Inflammatory macrophage treated with lipopolysaccharide for 1 hour (primary cell): ENCODE measurements at regions not wholly inside any gene's neighbourhood (a gene's known extent, or its start where the extent isn't known, plus 50 kb on each side); places are given as distances from the start of the nearest gene placed in this dataset.
"Not testable (repeated sequence)": the region's sequence is repeated elsewhere in the genome, so short reads cannot be mapped to it uniquely, and the experiment has no call there.

Experiments used
- DNase-seq, 2 donors: peaks; one replicate each; pipeline ENCODE4 v3.0.0-alpha.2; 2020 to 2022

GRCh38 chr10:93222211-93222754 lies 148.6 kb downstream of the CYP26A1 start:
- DNase-seq = no peak

- DNase-seq = no peak
Observed at GRCh38 chr10:93222876-93223275, 149.2 kb downstream of the CYP26A1 start.

- no peak for DNase-seq
Observed at GRCh38 chr10:93223336-93223735, 149.6 kb downstream of the CYP26A1 start.

GRCh38 chr10:93224005-93224779 lies 150.5 kb downstream of the CYP26A1 start:
- DNase-seq = peak; percentile 46 to 51

- no peak for DNase-seq
Observed at GRCh38 chr10:93225938-93226337, 152.2 kb downstream of the CYP26A1 start.

- DNase-seq = no peak
Observed at GRCh38 chr10:93226619-93227018, 152.9 kb downstream of the CYP26A1 start.

- not testable (repeated sequence) for DNase-seq
Observed at GRCh38 chr10:93230596-93230995, 156.9 kb downstream of the CYP26A1 start.

GRCh38 chr10:93232159-93232558 lies 158.5 kb downstream of the CYP26A1 start:
- not testable (repeated sequence) for DNase-seq

GRCh38 chr10:93234940-93235339 lies 161.2 kb downstream of the CYP26A1 start:
- not testable (repeated sequence) for DNase-seq

GRCh38 chr10:93235686-93236085 lies 162.0 kb downstream of the CYP26A1 start:
- no peak for DNase-seq

- no peak for DNase-seq
Observed at GRCh38 chr10:93236393-93237040, 162.8 kb downstream of the CYP26A1 start.

- no peak for DNase-seq
Observed at GRCh38 chr10:93245147-93245546, 171.5 kb downstream of the CYP26A1 start.

- peak in 1 of 2 donors; percentile 9 for DNase-seq
Observed at GRCh38 chr10:93245779-93246178, 172.1 kb downstream of the CYP26A1 start.

- DNase-seq = no peak
Observed at GRCh38 chr10:93248583-93249227, 175.0 kb downstream of the CYP26A1 start.

- no peak for DNase-seq
Observed at GRCh38 chr10:93250010-93250409, 176.3 kb downstream of the CYP26A1 start.

- DNase-seq = no peak
Observed at GRCh38 chr10:93254180-93254853, 180.6 kb downstream of the CYP26A1 start.

GRCh38 chr10:93255546-93255945 lies 181.9 kb downstream of the CYP26A1 start:
- peak; percentile 25 to 51 for DNase-seq
